ENCODE measurements at regions not wholly inside any gene's neighbourhood (a gene's known extent, or its start where the extent isn't known, plus 50 kb on each side); places are given as distances from the start of the nearest gene placed in this dataset.

DNA sequence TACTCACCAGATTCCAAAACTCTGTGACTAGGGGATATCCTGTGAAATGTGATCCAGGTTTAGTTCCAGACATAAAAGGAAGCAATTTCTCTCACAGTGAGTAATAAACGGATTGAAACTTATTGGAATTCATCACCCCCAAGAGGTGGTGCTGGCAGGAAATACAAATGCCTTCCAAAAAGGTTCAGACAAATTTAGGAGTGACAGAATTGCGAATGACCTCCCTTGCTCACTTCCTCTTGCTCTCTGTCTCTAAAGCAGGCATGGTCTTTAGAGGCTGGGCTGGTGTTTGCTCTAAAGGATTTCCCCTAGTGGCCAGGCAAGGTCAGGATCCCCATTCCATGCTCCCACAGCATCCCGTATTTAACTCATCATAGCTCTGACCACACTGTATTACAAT is 449.4 kb upstream of the PPP2R3A start:
- TF ChIP-seq, protein P1, sequence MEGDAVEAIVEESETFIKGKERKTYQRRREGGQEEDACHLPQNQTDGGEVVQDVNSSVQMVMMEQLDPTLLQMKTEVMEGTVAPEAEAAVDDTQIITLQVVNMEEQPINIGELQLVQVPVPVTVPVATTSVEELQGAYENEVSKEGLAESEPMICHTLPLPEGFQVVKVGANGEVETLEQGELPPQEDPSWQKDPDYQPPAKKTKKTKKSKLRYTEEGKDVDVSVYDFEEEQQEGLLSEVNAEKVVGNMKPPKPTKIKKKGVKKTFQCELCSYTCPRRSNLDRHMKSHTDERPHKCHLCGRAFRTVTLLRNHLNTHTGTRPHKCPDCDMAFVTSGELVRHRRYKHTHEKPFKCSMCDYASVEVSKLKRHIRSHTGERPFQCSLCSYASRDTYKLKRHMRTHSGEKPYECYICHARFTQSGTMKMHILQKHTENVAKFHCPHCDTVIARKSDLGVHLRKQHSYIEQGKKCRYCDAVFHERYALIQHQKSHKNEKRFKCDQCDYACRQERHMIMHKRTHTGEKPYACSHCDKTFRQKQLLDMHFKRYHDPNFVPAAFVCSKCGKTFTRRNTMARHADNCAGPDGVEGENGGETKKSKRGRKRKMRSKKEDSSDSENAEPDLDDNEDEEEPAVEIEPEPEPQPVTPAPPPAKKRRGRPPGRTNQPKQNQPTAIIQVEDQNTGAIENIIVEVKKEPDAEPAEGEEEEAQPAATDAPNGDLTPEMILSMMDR (IDR thresholded peaks at IDR 0.05; ENCODE audit: low read depth, low read length) = no peak
- no peak for TF ChIP-seq EZH2phosphoT487 (IDR thresholded peaks at IDR 0.05; ENCODE audit: low read depth)
